Mucosa of rectum (tissue), 2 donors: ENCODE measurements at regions not wholly inside any gene's neighbourhood (a gene's known extent, or its start where the extent isn't known, plus 50 kb on each side); places are given as distances from the start of the nearest gene placed in this dataset.
"Not testable (repeated sequence)": the region's sequence is repeated elsewhere in the genome, so short reads cannot be mapped to it uniquely, and the experiment has no call there.

ENCODE experiments used
- H3K27ac ChIP-seq, 2 donors: one replicate each; pipeline ENCODE4 v1.7.0; 2013; ENCODE audit warnings: inconsistent platforms in 2 of 2, low read depth in 2 of 2, low read length in 2 of 2
- H3K27me3 ChIP-seq, 2 donors: one replicate each; pipeline ENCODE4 v1.7.0; 2013; ENCODE audit warnings: low read length in 2 of 2; ENCODE audit not compliant: control insufficient read depth in 2 of 2, insufficient read depth in 2 of 2
- H3K36me3 ChIP-seq, 2 donors: one replicate each; pipeline ENCODE4 v1.7.0; 2013; ENCODE audit warnings: low read length in 2 of 2; ENCODE audit not compliant: control insufficient read depth in 2 of 2, insufficient read depth in 2 of 2
- H3K4me1 ChIP-seq, 2 donors: one replicate each; pipeline ENCODE4 v1.7.0; 2013; ENCODE audit warnings: low read length in 2 of 2, mild to moderate bottlenecking in 1 of 2; ENCODE audit not compliant: control insufficient read depth in 2 of 2, insufficient read depth in 2 of 2
- H3K4me3 ChIP-seq, 2 donors: one replicate each; pipeline ENCODE4 v1.7.0; 2013; ENCODE audit warnings: low read length in 2 of 2
- H3K9ac ChIP-seq, 2 donors: one replicate each; pipeline ENCODE4 v1.7.0; 2013; ENCODE audit warnings: low read length in 2 of 2, low read depth in 1 of 2, mild to moderate bottlenecking in 1 of 2
- H3K9me3 ChIP-seq, 2 donors: one replicate each; pipeline ENCODE4 v1.7.0; 2013; ENCODE audit warnings: low read length in 2 of 2; ENCODE audit not compliant: control insufficient read depth in 2 of 2
- donor health status: healthy.
- donor health status: Normal muscosa, but diverticular disease.

DNA sequence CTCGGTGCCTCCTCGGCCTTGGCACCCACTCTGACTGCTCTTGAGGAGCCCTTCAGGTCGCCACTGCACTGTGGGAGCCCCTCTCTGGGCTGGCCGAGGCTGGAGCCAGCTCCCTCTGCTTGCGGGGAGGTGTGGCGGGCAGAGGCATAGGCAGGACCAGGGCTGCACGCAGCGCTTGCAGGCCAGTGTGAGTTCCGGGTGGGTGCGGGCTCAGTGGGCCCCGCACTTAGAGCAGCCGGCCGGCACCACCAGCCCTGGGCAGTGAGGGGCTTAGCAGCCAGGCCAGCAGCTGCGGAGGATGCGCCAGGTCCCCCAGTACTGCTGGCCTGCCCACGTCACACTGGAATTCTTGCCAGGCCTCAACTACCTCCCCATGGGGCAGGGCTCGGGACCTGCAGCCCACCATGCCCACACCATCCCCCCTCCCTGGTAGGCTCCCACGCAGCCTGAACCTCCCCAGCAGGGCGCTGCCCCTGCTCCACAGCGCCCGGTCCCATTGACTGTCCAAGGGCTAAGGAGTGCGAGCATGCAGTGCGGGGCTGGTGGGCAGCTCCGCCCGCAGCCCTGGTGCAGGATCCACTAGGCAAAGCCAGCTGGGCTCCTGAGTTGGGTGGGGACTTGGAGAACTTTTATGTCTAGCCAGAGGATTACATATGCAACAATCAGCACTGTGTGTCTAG lies 602.9 kb upstream of the ST8SIA4 start:
- H3K9ac ChIP-seq, result no peak overlapping the region
- peaks cover 0 to 4% of the 10 kb centered on the region in 2 donors for H3K9me3 ChIP-seq
- no peak overlapping the region for H3K4me3 ChIP-seq
- no peaks in the 10 kb centered on the region for H3K4me1 ChIP-seq
- H3K27me3 ChIP-seq, result no peaks in the 10 kb centered on the region
- H3K27ac ChIP-seq, result no peak overlapping the region
- H3K36me3 ChIP-seq, result no peaks in the 10 kb centered on the region

DNA sequence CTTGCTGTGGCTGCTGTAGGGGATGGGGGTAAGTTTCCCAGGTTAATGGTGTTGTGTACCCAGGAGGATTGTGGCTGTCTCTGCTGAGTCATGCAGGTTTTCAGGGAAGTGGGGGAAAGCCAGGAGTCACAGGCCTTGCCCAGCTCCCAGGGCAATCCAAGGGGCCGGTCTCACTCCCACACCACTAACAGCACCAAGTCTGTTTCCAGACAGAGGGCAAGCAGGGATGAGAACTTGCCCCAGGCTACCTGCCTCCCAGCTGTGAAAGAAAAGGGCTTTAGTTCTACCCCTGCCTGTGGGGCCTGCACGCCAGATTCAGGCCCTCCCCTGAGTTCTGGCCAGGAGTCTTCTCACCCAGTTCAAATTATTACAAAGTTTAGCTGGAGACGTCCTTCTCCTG lies 579.8 kb upstream of the ST8SIA4 start:
- H3K27me3 ChIP-seq, result no peaks in the 10 kb centered on the region
- H3K36me3 ChIP-seq, result no peaks in the 10 kb centered on the region
- no peak overlapping the region for H3K9ac ChIP-seq
- no peak overlapping the region for H3K27ac ChIP-seq
- no peaks in the 10 kb centered on the region for H3K9me3 ChIP-seq
- no peak overlapping the region for H3K4me3 ChIP-seq
- no peaks in the 10 kb centered on the region for H3K4me1 ChIP-seq

DNA sequence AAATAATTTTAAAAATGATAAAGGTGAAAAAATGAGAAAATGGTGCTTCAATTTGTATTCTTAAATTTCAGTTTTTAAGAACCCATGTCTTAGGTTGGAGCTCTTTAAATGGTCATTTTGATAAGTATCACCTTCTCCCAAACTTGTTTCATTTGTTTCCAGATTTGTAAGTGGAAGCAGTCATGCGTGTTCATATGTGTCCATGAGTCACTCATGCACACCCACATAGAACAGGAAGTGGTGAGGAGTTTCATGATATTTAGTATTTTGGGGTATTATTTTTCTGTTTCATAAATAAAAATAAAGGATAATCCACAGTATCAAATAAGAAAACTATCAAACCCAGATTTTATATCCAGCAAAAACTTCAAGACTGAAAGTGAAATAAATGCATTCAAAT lies 570.4 kb upstream of the ST8SIA4 start:
- Histone ChIP-seq H3K4me3 (no peak overlapping the region), H3K9ac (no peak overlapping the region), H3K4me1 (no peaks in the 10 kb centered on the region), H3K27ac (no peak overlapping the region), H3K27me3 (no peaks in the 10 kb centered on the region), H3K36me3 (no peaks in the 10 kb centered on the region), H3K9me3 (no peaks in the 10 kb centered on the region)

DNA sequence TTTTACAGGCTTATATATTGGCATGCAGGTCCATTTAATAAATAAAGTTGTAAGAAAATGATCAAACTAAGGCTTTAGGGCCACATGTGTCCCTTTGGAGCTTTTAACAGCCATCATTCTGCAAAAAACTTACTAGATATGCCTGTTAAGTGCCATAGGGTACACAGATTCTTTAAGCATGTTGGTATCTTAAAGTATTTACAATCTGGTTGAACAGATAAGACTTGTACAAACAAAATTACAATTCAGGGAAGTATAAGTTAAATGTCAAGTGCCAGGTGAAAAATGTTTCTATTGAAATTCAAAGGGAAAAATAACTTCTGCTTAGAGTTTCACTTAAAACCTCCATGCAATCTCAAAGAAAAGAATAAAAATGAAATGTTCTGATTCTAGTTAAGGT lies 558.4 kb upstream of the ST8SIA4 start:
- Histone ChIP-seq H3K27ac (no peak overlapping the region), H3K27me3 (no peaks in the 10 kb centered on the region), H3K4me3 (no peak overlapping the region), H3K4me1 (no peaks in the 10 kb centered on the region), H3K36me3 (no peaks in the 10 kb centered on the region), H3K9ac (no peak overlapping the region), H3K9me3 (no peaks in the 10 kb centered on the region)

DNA sequence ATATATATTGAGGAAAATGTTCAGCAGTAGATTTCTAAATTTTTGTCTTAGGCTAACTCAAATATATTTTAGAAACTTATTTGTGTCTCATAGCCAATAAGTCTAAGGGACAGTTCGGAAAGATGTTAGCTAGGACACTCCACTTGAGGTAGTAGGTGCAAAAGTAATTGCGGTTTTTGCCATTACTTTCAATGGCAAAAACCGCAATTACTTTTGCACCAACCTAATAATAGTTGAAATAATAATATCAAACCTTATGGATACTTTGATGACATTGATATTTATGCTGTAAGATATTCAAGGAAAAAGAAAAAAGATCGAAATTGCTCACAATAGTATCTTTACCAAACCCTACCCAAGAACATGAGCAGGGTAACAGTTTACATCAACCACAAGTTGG lies 555.5 kb upstream of the ST8SIA4 start:
- Histone ChIP-seq H3K4me1 (no peaks in the 10 kb centered on the region), H3K36me3 (no peaks in the 10 kb centered on the region), H3K27me3 (no peaks in the 10 kb centered on the region), H3K9me3 (no peaks in the 10 kb centered on the region), H3K4me3 (no peak overlapping the region), H3K27ac (no peak overlapping the region), H3K9ac (no peak overlapping the region)

DNA sequence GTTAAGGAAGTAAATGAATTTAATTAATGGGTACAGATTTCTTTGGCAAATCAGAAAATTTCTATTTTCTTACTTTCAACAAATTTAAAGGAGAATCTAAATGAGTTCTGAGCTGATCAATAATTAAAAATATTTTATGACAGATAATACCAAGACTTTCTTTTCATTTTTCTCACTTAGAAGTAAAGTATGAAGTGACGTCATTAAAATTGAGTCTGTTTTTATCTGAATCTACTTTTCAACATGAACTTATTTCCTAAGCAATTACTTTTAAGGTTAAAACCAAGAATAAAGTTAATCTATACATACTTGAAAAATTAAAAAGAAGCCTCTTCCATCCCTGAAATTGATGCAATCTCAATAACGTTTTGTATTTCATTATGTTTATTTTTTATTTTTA lies 552.8 kb upstream of the ST8SIA4 start:
- Histone ChIP-seq H3K27ac (no peak overlapping the region), H3K27me3 (no peaks in the 10 kb centered on the region), H3K4me1 (no peaks in the 10 kb centered on the region), H3K36me3 (no peaks in the 10 kb centered on the region), H3K9me3 (no peaks in the 10 kb centered on the region), H3K4me3 (no peak overlapping the region), H3K9ac (no peak overlapping the region)

DNA sequence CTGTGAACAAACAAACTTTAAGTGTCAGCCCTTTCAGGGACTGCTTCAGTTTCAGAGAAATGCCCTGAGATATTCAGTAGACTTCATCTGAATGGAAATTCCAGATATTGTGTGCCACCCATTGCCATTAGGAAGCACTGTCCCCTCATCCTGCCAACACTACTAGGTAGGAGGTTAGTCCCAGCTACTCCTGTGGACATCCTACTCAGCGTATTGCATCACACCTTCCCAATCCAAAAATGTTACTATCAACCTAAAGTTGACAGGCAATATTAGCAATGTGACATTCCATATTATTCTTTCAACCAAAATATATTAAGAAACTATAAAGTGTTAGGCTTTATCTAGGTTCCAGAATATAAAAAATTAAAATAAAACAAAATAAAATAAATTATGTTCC lies 552.0 kb upstream of the ST8SIA4 start:
- Histone ChIP-seq H3K27ac (no peak overlapping the region), H3K36me3 (no peaks in the 10 kb centered on the region), H3K27me3 (no peaks in the 10 kb centered on the region), H3K4me1 (no peaks in the 10 kb centered on the region), H3K9ac (no peak overlapping the region), H3K9me3 (no peaks in the 10 kb centered on the region), H3K4me3 (no peak overlapping the region)

DNA sequence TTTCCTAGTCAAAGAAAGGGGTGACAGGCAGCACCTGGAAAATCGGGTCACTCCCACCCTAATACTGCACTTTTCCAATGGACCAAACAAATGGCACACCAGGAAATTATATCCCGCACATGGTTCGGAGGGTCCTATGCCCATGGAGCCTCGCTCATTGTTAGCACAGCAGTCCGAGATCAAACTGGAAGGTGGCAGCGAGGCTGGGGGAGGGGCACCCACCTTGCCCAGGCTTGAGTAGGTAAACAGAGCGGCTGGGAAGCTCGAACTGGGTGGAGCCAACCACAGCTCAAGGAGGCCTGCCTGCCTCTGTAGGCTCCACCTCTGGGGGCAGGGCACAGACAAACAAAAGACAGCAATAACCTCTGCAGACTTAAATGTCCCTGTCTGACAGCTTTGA lies 539.2 kb upstream of the ST8SIA4 start:
- H3K4me1 ChIP-seq, H3K27me3 ChIP-seq, H3K27ac ChIP-seq, H3K36me3 ChIP-seq, H3K9me3 ChIP-seq, H3K9ac ChIP-seq, H3K4me3 ChIP-seq: not testable (repeated sequence)

DNA sequence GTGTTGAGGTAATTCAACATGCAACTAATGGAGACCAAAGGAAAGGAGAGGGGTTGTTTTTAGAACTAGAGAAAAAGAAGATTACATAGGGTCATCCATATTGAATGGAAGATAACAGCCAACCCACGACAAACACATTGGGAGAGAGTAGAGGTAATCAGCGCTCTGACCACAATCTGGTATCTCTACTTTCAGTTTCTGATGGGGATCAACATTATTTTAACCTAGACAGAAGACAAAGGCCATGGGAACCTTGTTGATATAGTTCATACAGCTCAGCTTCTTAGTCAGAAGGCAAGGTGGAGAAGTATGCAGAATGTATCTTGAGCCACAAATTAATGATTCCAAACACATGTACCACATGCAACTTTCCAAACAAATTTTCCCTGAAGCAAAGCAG lies 537.1 kb upstream of the ST8SIA4 start:
- Histone ChIP-seq H3K27me3 (no peaks in the 10 kb centered on the region), H3K9me3 (no peaks in the 10 kb centered on the region), H3K27ac (no peak overlapping the region), H3K9ac (no peak overlapping the region), H3K36me3 (no peaks in the 10 kb centered on the region), H3K4me3 (no peak overlapping the region), H3K4me1 (no peaks in the 10 kb centered on the region)

DNA sequence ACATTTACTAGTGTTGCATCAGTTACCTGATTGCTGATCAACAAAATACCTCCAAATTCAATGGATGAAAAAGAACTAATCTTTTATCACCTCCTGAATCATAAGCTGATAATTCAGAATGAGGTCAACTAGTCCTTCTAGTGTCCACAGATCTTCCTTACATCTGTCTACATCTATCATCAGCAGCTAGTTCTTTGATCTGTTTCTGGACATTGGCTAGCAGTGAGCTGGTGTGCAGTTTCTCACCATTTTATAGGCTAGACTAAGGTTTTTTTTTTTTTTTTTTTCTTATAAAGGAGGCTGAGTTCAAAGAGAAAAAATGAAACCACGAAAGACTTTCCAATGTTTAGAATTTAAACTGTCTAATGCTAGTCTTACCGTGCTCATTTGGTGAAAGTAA lies 534.3 kb upstream of the ST8SIA4 start:
- Histone ChIP-seq H3K27ac (no peak overlapping the region), H3K27me3 (no peaks in the 10 kb centered on the region), H3K36me3 (no peaks in the 10 kb centered on the region), H3K4me3 (no peak overlapping the region), H3K4me1 (no peaks in the 10 kb centered on the region), H3K9ac (no peak overlapping the region), H3K9me3 (no peaks in the 10 kb centered on the region)

DNA sequence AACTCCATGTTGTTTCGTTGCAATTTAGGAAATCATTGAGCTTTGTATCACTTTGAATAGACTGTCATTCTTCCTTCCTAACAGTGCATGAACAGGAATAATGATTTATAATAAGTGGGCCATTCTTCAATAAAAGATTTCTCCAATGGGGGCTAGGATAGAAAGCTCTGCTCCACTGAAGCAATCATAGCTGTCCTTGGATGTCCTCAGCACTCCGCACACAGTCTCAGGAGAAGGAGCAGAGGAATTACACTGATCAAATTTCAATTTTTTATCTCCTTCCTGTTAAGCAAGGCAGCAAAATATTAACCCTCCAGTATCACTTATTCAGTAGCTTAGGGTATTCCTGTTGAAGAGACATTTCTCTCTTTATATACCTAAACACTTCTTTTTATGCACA lies 532.7 kb upstream of the ST8SIA4 start:
- Histone ChIP-seq H3K4me1 (no peaks in the 10 kb centered on the region), H3K27ac (no peak overlapping the region), H3K36me3 (no peaks in the 10 kb centered on the region), H3K9me3 (no peaks in the 10 kb centered on the region), H3K27me3 (no peaks in the 10 kb centered on the region), H3K4me3 (no peak overlapping the region), H3K9ac (no peak overlapping the region)
